Body of pancreas (tissue), 4 donors: ENCODE measurements at regions not wholly inside any gene's neighbourhood (a gene's known extent, or its start where the extent isn't known, plus 50 kb on each side); places are given as distances from the start of the nearest gene placed in this dataset.

ENCODE experiments used
- POLR2A ChIP-seq, 3 donors: fragments of 450-650 bp; IDR thresholded peaks; one replicate each; pipeline ENCODE4 v1.6.1; 2016; ENCODE audit warnings: antibody characterized with exemption in 3 of 3, mild to moderate bottlenecking in 2 of 3
- TF ChIP-seq, protein P1 (sequence below), 7 experiments: fragments of 450-650 bp in 4 of 7; fragments of 200-600 bp in 3 of 7; sonication (generic) in 3 of 7; IDR thresholded peaks; one replicate each; pipeline ENCODE4 v1.5.1; 2016 to 2019; ENCODE audit warnings: antibody characterized with exemption in 7 of 7

DNA sequence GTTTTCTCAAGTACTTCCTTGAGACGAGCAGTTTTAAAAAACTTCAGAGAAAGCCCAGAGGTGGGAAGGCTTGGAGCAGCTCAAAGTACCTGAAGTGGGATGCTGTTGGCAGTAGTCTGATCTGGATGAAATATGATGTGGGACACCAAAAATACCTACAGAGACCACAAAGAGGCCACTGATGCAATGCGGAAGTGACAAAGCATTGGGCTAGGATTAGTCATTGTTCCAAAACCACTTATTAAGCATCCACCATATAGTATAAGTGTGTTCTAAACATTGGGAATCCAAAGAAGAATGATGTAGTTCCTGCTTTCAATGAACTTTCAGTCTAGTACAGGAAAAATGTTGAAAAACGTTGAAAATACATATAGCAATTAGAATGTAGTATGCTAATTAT is 386.1 kb upstream of the CNKSR2 start:
- TF ChIP-seq, protein P1, sequence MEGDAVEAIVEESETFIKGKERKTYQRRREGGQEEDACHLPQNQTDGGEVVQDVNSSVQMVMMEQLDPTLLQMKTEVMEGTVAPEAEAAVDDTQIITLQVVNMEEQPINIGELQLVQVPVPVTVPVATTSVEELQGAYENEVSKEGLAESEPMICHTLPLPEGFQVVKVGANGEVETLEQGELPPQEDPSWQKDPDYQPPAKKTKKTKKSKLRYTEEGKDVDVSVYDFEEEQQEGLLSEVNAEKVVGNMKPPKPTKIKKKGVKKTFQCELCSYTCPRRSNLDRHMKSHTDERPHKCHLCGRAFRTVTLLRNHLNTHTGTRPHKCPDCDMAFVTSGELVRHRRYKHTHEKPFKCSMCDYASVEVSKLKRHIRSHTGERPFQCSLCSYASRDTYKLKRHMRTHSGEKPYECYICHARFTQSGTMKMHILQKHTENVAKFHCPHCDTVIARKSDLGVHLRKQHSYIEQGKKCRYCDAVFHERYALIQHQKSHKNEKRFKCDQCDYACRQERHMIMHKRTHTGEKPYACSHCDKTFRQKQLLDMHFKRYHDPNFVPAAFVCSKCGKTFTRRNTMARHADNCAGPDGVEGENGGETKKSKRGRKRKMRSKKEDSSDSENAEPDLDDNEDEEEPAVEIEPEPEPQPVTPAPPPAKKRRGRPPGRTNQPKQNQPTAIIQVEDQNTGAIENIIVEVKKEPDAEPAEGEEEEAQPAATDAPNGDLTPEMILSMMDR (IDR thresholded peaks at IDR 0.05) = no peak
- no peak for TF ChIP-seq POLR2A (IDR thresholded peaks at IDR 0.05)
